GM19452 (cell line): ENCODE measurements at regions not wholly inside any gene's neighbourhood (a gene's known extent, or its start where the extent isn't known, plus 50 kb on each side); places are given as distances from the start of the nearest gene placed in this dataset.
"Not testable (repeated sequence)": the region's sequence is repeated elsewhere in the genome, so short reads cannot be mapped to it uniquely, and the experiment has no call there.

Experiments
- ATAC-seq: cut with Tn5 transposase; IDR thresholded peaks from one replicate; pipeline ENCODE4 v1.9.1; 2021; ENCODE audit not compliant: unreplicated experiment

DNA sequence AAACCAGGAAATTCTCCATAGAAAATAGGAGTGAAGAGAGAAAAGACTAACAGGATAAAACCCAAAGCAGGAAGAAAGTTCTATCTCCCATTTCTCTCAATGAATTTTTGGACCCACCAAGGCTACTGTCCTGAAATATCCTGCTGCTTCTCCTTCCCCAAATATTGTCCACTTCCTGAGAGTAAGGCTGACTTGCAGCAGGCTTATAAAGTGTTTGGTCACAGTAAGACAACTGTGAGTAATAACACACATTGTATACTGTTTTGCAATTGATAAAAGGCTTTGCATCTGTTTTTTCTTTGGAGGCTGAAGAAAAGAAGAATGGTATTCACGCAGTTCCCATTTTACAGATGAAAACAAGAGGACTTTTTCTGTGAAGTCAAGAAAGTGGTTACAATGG lies 52.8 kb downstream of the FOXD4L6 start:
- ATAC-seq, result not testable (repeated sequence)

DNA sequence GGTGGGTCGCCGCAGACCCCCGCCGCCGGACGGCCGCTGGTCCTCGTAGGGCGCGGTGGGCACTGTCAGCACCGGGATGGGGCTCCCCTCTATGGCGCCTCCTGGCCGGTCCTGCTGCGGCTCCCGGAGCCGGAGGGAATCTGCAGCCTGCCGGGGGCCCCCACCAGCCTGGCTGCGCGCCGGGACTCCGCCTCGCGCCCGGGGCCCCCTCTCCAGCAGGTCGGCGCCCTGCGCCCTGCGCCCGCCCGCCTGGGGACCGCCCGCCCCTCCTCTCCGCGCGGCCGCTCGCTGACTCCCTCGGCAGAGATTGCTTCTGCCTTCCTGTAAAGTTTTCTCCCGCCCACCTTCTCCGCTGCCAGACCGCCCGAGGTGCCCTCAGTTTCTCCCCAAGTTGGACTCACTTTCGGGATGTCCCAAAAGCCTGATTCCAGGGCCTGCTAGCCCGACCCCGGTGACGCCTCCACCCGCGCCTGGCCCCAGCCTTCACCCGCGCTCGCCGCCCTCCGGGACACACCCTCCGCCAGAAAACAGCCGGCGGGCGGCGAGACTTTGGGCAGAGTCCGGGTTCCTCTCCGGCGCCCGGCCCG lies 54.0 kb downstream of the FOXD4L6 start:
- peak; percentile 65 for ATAC-seq

DNA sequence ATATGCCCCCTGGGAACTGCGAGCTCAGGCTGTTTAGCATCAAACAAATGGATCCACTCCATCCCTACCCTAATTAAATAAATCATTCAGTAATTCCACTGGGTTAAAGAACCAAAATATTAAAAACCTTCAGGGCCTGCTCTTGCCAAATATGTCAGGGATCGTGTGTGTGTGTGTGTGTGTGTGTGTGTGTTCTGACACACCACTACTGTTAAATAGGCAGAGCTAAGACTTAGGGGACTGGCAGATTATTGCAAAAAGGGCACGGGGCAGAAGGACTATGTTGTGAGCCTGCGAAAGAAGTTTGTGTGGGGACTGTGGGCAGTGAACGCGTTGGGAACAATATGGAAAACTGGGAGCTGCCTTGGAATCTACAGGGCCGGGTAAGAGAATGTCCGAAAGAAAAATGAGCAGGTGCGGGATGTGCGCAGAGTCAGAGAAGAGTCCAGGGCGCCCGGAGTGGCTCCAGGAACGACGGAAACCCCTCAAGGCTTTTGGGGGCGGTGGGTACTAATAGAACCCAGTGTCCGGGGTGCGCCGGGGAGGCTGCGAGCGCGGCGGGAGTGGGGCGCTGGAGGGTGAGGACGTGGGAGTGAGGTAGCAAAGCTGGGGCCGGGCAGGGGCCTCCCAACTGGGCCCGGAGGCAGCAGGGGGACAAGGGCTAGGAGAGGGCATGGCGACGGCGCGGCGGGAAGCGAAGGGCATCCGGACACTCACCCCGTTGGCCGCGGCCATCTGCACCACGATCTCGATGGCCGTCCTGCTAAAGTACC lies 54.8 kb downstream of the FOXD4L6 start:
- not testable (repeated sequence) for ATAC-seq

DNA sequence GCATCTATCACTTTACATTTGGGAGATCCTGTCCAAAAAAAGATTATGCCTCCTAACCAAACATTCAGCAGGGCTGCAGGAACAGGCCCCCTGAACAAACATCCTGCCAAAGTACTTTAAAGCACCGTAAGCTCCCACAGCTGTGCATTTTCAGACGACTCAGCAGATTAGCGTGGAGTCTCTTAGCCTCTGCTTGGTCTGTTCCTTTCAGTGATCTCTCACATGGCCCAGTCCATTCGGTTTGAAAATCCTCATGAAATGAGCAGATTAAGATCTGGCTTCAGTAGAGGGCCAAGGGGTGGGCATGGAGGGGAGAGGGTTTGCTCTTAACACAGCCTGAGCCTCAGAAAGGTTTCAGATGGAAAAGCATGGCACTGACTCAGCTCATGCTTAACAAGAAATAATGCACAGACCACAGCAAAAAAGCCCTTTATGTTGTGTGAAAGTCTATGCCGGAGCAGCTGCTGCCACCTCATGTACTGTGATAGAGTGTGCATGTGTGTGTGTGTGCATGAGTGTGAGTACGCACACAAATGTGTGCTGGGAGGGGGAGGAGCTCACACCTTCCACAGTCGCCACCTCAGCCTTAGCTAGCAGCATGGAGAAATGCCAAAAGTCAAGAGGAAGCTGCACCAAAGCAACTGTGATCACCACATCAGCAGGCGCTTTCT lies 64.2 kb downstream of the FOXD4L6 start:
- peak; percentile 78 for ATAC-seq

DNA sequence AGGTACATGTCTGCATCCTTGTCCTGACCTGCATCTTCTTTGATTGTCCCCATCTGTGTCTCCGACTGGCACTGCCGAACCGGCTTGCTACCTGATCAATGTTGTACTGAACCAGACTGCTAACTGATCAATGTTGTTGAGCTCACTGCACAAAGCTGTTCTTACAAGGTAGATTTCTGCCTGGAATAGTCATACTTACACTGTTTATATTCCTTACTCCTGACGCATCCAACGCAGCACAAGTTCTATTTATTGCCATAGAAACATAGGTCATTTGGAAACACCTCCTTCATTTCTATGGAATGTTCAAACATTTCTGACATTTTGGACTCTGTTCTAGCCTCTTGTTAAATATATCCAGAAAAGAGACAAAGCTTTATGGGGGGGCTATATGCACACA lies 65.2 kb downstream of the FOXD4L6 start:
- not testable (repeated sequence) for ATAC-seq

DNA sequence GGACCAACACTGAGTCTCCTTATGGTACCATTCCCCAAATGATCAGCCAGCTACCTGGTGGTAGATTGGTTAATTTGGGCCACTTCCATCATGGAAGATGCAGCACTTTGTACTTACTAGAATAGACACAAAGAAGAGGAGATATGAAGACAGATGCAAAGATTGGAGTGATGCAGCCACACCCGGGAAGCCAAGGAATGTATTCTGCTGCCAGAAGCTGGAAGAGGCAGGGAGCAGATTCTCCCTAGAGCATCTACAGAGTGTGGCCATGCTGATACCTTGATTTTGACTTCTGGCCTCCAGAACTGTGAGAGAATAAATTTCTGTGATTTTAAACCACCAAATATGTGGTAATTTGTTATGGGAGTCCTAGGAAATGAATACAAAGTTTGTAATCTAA lies 68.9 kb downstream of the FOXD4L6 start:
- not testable (repeated sequence) for ATAC-seq

DNA sequence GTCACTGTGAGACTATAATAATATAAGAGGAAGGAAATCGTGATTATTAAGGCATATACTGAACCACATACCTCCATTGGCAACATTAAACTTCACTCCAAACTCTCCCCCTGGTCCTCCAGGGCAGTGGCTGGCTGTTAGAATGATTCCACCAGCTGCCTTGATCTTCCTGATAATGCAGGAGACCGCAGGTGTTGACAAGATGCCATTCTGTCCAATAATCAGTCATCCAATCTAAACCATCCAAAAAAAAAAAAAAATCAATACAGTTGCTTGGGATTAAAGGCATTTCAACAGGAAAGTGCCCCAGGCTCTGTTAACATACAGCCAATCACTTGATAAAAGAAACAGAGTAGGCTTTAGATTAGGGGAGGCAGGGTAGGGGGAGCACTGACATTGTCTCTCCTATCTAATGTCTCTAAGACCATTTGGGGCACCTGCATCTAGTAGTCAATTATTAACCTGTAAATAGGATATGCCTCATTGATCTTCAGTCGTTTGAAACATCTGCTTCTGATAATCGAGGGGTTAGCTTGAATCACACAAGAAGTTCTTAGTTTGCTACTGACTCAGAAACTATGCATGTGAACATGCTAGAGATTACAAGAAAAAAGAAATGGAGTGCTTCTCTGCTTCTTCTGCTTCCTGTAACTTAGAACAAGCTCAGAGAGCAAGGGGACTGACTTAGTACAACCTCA lies 74.7 kb downstream of the FOXD4L6 start:
- ATAC-seq, result peak; percentile 83

DNA sequence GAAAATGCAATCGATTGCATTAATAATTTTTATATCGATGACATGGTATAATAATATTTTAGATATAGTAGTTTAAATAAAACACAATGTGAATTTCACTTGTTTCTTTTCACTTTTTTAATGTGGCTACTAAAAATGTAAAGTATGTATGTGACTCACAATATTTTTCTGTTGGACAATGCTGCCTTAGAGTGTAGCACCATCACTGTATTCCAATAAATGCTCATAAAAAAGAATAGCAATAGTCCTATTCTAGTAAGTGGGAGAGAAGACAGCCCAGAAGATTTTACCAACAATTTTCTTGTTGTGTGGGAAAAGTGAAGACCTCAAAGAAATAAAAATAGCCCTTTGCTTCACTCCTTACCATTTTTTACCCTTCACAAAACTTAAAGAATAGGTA lies 79.8 kb downstream of the FOXD4L6 start:
- not testable (repeated sequence) for ATAC-seq

DNA sequence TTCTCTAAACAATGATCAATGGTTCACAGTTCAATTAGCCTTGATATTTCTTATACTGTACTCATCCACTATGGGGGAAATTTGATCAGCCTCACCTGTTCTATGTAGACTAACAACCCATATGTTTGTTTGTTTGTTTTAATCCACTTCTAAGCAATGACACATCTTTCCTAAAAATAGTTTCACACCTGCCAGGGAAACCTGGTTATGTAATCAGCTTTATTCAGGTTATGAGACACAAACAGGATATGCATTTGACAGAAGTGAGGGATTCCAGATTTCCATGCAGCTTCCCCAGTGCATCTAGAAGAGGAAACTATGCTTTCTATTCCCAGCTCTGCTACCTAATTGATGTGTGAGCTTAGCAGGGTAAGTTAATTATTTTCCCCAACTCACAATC lies 80.7 kb downstream of the FOXD4L6 start:
- ATAC-seq, result not testable (repeated sequence)

DNA sequence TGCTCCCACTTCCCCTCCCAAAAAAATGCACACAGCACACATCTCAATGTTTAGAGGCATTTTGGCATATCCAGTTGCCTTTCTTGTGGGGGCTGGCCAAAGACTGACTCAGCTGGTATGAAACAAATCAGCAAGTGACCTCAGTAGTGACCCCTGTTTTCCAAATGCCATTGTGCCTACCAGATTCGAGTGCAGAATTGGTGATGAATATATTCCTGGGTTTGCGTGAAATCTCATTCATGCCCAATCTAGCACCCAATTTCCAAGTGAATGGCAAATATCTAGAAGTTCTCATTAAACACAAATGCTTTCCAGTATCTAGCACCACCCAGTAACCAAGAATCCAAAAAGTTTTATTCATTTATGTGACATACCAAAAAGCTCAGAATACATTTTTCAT lies 83.6 kb downstream of the FOXD4L6 start:
- not testable (repeated sequence) for ATAC-seq

DNA sequence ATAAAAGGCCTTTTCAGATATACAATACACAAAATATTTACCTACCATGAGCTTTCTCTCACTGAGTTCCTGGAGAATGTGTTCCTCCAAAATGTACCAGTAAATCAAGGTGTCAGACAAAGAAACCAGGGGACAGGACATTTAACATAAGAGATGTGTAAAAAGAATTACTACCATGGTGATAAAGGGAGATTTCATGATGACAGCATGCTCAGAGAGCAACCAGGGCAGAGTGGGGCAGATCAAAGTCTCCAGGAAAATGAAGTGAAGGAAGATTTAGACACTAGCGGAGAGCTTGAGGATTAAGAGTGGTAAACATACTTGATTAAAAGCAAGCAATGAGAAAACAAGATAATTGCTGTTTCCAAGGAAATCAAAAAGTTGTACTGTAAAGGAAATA lies 85.0 kb downstream of the FOXD4L6 start:
- not testable (repeated sequence) for ATAC-seq

DNA sequence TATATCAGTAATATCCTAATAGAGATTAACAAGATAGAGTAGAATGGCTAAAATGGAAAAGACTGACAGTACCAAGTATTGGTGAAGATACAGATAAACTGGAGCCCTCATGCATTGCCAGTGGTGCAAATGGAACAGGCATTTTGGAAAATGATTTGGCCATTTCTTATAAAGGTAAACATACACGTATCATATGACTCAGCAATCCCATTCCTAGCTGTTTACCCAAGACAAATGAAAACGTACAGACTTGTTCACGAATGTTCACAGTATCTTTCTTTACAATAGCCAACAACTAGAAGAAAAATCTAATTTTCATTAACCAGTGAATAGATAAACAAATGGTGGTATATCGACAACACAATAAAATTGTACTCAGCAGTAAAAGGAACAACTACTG lies 86.4 kb downstream of the FOXD4L6 start:
- ATAC-seq, result not testable (repeated sequence)

DNA sequence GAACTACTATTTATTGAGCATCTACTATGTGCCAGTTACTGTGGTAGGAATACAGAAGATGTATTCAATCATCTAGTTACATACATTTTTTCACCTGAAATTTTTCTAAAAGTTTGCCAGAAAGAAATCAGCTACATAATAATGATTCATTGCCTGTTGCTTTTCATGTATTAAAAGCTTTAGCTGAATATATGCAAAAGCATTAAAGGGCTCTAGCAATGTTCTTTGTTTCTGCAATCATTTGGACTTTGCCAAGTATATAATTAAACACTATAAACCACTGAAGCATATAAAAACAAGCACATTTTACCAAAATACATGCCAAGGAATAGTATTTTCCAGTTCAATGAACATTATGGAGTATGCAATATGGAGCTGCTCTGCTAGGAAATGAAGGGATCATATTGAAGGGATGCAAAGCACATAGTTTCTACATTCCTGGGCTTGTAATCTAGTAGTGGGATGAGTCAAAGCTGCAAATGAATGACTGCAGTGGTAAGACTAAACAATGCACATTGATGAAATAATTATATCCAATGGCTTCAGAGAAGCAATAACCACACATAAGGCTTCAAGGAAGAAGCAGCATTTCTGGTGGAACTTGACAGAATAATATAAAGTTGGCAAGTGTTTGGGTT lies 87.7 kb downstream of the FOXD4L6 start:
- not testable (repeated sequence) for ATAC-seq

DNA sequence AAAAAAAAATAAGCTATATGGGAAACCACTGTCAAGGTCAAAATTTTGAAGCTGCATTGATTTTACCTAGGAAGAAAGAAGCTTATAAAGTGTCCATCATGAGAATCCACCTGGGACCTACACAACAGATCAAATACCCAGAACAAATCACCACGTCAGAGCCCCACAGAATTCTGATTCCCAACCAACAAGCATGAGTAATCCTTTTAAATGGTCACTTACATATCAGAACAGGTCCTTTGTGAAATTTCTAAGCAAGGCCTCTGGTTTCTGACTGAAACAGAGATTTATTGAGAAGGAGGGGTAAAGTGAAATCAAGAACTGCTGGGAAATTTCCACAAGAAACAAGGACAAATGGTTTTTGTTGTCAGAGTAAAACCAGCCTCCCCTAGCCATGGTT lies 93.2 kb downstream of the FOXD4L6 start:
- not testable (repeated sequence) for ATAC-seq

DNA sequence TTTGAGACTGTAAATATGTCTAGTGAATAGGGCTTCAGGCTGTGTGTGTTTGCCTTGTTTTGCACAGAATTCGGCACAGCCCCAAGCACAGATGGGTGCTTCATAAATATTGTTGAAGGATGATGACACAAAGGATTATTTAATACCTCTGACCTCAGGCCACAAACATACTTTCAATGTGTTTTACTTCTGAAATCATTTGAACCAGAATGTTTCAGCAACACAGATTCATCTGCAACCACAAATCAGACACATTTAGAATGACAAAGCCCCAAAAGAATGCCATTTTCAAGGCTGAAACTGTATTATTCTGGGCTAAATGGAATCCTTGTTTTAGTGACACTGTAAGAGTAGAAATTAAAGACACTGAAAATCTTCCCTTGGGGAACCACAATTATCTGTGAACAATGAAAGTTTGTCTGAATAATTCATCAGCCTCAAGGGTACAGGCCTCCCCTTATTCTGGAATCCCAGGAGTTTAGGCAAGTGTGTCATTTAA lies 93.7 kb downstream of the FOXD4L6 start:
- not testable (repeated sequence) for ATAC-seq

DNA sequence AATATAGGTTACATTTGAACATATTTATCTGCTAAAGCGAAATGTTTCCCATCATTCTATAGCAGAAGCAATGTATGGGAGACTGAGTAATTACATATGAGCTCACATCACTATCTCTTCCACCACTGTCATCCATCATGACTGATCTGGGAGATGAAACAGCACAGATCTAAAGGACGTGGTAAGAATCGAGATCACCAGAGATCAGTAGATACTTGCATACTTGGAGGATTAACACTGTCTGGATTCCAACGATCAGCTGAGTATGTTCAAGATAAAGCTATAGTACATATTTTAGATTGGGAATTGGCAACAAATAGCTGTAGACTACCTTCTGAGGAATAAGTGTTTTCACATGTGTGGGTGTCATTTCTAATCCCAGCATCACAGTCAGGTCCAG lies 94.6 kb downstream of the FOXD4L6 start:
- ATAC-seq, result not testable (repeated sequence)

DNA sequence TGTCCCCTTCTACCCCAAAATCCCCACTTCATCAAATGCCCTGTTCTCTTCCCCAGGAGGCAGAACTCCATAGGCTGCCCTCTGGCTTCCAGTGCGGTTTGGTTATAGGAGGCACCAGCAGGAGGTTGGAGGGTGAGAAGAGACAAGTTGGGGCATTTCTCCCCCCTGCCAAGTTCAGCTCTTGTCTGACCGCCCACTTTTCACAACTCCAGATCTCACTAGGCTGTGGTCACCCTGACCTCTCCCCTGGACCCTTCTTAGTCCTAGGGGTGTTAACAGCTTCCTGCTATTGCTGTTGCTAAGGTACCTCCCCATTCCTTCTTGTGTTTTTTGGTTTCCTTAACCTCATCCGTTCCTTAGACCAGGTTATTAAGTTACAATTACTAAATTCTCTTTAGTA lies 95.1 kb downstream of the FOXD4L6 start:
- ATAC-seq, result not testable (repeated sequence)

DNA sequence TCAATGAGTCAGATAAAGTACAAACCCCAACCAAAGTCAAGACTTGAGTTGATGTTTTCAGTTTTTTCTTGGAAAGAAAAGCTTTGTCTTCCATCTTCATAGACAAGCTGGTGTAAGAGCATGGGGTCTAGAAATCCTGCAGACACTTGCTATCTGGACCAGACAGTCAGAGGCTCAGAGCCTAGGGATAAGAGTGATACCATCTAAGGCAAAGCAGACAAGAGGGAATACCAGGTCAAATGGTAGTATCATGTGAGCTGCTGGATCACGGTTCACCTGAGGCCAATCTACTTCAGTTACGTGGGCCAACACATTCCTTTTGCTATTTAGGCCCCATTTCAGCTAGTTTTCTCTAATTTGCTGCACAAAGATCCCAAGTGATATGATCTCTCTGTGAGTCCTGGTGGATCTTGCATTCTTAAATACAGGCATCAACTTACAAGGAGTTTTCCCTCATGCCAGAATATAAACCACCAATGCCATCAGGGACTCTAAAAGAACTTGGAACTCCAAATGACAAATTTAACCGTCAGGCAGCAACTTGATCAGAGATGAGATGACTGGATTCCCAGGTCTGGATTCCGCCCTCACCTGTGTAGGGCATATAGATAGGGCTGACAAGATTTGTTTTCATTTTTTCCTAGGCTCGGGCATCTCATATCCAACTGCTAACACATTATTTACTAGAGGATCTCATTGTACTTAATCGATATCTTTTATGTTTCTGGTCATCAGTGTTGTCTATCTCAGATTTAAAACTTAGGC lies 101.4 kb downstream of the FOXD4L6 start:
- ATAC-seq, result not testable (repeated sequence)

DNA sequence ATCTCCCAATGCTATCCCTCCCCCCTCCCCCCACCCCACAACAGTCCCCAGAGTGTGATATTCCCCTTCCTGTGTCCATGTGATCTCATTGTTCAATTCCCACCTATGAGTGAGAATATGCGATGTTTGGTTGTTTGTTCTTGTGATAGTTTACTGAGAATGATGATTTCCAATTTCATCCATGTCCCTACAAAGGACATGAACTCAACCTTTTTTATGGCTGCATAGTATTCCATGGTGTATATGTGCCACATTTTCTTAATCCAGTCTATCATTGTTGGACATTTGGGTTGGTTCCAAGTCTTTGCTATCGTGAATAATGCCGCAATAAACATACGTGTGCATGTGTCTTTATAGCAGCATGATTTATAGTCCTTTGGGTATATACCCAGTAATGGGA lies 106.1 kb downstream of the FOXD4L6 start:
- not testable (repeated sequence) for ATAC-seq
